ENCODE measurements at regions not wholly inside any gene's neighbourhood (a gene's known extent, or its start where the extent isn't known, plus 50 kb on each side); places are given as distances from the start of the nearest gene placed in this dataset.
"Not testable (repeated sequence)": the region's sequence is repeated elsewhere in the genome, so short reads cannot be mapped to it uniquely, and the experiment has no call there.

DNA sequence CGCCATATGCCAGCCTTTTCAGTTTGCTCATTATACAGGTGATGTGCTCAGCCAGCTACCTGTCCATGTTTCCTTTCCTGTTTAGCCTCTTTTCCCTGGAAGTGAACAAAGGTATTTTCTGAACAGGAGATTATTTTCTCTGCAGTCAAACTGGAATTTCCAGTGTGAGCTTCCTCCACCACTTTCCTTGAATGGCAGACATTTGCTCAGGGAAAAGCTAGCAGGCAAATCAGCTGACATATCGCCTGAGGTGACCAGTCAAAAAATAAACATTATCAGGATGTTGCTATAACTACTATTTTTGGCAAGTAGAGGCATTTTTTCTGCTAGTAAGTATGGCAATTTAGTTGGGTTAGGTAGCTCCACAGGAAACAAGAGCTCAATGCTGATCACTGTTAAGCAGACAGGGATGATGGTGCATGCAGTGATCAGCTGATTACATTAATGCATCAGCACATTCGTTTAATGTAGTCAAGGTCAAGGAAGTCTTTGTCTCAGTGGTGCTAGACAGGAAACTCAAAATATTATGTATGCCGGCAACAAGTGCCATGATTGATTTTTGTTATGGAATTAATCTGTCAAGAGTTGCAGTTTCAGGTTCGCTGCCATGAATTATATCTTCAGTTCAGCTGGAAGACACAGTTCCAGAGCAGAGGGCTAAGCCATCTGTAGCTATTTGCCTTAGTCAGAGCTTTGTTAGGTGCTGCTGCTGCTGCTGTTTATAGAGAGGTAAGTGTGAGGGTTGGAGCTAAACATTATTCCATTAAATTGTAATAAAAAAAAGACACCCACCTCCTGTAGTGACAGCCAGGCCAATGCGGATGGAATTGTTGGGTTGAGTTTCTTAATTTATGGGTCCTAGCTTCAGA lies 179.7 kb upstream of the ST6GALNAC5 start:
- no peak for DNase-seq
- H3K9me3 ChIP-seq: no peaks in the 10 kb centered on the region
- no peaks in the 10 kb centered on the region for H3K27me3 ChIP-seq
- H3K36me3 ChIP-seq: no peaks in the 10 kb centered on the region
- no peak overlapping the region for H3K27ac ChIP-seq
- H3K9ac ChIP-seq (ENCODE audit: low read depth in 2 of 2, low read length in 2 of 2): no peak overlapping the region
- intact Hi-C loops (cut with DNase I): no loop called here
- TF ChIP-seq, protein P1, sequence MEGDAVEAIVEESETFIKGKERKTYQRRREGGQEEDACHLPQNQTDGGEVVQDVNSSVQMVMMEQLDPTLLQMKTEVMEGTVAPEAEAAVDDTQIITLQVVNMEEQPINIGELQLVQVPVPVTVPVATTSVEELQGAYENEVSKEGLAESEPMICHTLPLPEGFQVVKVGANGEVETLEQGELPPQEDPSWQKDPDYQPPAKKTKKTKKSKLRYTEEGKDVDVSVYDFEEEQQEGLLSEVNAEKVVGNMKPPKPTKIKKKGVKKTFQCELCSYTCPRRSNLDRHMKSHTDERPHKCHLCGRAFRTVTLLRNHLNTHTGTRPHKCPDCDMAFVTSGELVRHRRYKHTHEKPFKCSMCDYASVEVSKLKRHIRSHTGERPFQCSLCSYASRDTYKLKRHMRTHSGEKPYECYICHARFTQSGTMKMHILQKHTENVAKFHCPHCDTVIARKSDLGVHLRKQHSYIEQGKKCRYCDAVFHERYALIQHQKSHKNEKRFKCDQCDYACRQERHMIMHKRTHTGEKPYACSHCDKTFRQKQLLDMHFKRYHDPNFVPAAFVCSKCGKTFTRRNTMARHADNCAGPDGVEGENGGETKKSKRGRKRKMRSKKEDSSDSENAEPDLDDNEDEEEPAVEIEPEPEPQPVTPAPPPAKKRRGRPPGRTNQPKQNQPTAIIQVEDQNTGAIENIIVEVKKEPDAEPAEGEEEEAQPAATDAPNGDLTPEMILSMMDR (IDR thresholded peaks at IDR 0.05): no peak
- no peak overlapping the region for H3K4me3 ChIP-seq
- no peaks in the 10 kb centered on the region for H3K4me1 ChIP-seq

DNA sequence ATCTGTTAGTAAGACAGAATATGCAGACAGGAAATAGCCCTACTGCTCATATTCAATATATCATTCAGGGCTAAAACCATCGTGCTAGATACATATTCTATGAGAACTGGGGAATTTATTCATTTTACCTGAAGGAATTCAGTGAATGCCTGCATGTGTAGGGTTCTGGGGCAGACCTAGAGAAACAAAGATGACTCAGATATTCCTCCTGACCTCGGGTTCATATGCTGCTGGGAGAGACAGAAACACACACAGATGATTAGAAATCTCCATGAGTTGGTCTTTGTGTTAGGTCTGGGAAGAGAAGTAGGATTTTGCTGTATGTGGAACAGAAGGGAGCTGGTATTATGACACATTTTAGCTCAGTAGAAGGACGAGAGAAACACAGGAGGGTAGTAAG lies 176.5 kb upstream of the ST6GALNAC5 start:
- H3K27ac ChIP-seq: no peak overlapping the region
- H3K4me1 ChIP-seq: no peaks in the 10 kb centered on the region
- H3K27me3 ChIP-seq: no peaks in the 10 kb centered on the region
- intact Hi-C loops (cut with DNase I): no loop called here
- no peak for DNase-seq
- no peaks in the 10 kb centered on the region for H3K9me3 ChIP-seq
- no peak overlapping the region for H3K4me3 ChIP-seq
- no peaks in the 10 kb centered on the region for H3K36me3 ChIP-seq
- H3K9ac ChIP-seq (ENCODE audit: low read depth in 2 of 2, low read length in 2 of 2): no peak overlapping the region
- TF ChIP-seq, protein P1 (IDR thresholded peaks at IDR 0.05): no peak

DNA sequence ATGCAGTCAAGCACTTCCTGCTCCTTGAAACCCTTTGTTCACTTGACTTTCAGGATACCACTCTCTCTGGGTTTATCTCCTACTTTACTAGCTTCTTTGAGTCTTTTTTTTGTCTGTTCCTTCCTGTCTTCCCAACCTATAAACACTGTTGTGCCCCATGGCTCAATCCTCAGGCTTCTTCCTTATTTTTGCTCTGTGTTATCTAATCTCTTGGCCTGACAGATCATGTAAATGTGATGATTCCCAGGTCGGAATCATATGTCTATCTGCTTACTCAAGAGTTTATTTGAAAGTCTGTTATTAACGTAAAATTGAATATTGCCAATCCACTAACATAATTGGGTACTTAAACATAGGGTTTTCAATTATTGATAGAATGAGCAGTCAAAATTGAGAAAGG lies 171.7 kb upstream of the ST6GALNAC5 start:
- TF ChIP-seq, protein P1 (IDR thresholded peaks at IDR 0.05): no peak
- intact Hi-C loops (cut with DNase I): no loop called here
- H3K27ac ChIP-seq: no peak overlapping the region
- H3K36me3 ChIP-seq: no peaks in the 10 kb centered on the region
- no peaks in the 10 kb centered on the region for H3K27me3 ChIP-seq
- H3K9ac ChIP-seq (ENCODE audit: low read depth in 2 of 2, low read length in 2 of 2): no peak overlapping the region
- H3K9me3 ChIP-seq: no peaks in the 10 kb centered on the region
- DNase-seq: no peak
- no peaks in the 10 kb centered on the region for H3K4me1 ChIP-seq
- H3K4me3 ChIP-seq: no peak overlapping the region

DNA sequence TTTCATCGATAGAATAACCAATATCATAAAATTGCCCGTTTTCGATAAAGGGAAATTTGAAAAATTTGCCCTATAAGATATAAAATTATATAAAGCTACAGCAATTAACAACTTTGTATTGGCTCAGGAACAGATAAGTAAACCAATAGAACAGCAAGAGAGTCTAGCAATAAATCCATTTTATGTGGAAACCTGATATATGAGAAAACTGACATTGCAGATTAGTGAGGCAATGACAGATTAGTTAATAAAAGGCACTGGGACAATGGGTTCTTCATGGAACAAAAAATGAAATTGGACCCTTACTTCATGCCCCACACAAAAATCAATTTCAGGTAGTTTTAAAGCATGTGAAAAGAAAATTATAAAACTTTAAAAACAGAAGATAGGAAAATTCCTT lies 169.9 kb upstream of the ST6GALNAC5 start:
- Histone ChIP-seq H3K9me3 (no peaks in the 10 kb centered on the region), H3K27ac (no peak overlapping the region), H3K4me1 (no peaks in the 10 kb centered on the region), H3K4me3 (no peak overlapping the region), H3K9ac (ENCODE audit: low read depth in 2 of 2, low read length in 2 of 2) (no peak overlapping the region), H3K27me3 (no peaks in the 10 kb centered on the region), H3K36me3 (no peaks in the 10 kb centered on the region)
- TF ChIP-seq, protein P1 (IDR thresholded peaks at IDR 0.05): no peak
- DNase-seq: no peak
- intact Hi-C loops (cut with DNase I): no loop called here

DNA sequence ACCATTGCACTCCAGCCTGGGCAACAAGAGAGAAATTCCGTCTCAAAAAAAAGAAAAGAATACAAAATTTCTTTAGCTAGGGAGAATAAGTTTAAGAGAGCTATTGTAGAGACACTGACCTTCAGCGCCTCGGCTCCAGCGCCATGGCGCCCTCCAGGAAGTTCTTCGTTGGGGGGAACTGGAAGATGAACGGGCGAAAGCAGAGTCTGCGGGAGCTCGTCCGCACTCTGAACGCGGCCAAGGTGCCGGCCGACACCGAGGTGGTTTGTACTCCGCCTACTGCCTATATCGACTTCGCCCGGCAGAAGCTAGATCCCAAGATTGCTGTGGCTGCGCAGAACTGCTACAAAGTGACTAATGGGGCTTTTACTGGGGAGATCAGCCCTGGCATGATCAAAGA lies 167.6 kb upstream of the ST6GALNAC5 start:
- H3K9me3 ChIP-seq; DNase-seq; H3K36me3 ChIP-seq; H3K4me1 ChIP-seq; H3K9ac ChIP-seq (ENCODE audit: low read depth in 2 of 2, low read length in 2 of 2); intact Hi-C loops (cut with DNase I); H3K4me3 ChIP-seq; H3K27ac ChIP-seq; H3K27me3 ChIP-seq: not testable (repeated sequence)

DNA sequence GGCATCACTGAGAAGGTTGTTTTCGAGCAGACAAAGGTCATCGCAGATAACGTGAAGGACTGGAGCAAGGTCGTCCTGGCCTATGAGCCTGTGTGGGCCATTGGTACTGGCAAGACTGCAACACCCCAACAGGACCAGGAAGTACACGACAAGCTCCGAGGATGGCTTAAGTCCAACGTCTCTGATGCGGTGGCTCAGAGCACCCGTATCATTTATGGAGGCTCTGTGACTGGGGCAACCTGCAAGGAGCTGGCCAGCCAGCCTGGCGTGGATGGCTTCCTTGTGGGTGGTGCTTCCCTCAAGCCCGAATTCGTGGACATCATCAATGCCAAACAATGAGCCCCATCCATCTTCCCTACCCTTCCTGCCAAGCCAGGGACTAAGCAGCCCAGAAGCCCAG lies 167.1 kb upstream of the ST6GALNAC5 start:
- H3K36me3 ChIP-seq; H3K4me3 ChIP-seq; H3K9me3 ChIP-seq; intact Hi-C loops (cut with DNase I); H3K4me1 ChIP-seq; DNase-seq; H3K27ac ChIP-seq; H3K9ac ChIP-seq (ENCODE audit: low read depth in 2 of 2, low read length in 2 of 2); H3K27me3 ChIP-seq: not testable (repeated sequence)

All from colonic mucosa (tissue), 4 donors.